ENCODE measurements at regions not wholly inside any gene's neighbourhood (a gene's known extent, or its start where the extent isn't known, plus 50 kb on each side); places are given as distances from the start of the nearest gene placed in this dataset.

DNA sequence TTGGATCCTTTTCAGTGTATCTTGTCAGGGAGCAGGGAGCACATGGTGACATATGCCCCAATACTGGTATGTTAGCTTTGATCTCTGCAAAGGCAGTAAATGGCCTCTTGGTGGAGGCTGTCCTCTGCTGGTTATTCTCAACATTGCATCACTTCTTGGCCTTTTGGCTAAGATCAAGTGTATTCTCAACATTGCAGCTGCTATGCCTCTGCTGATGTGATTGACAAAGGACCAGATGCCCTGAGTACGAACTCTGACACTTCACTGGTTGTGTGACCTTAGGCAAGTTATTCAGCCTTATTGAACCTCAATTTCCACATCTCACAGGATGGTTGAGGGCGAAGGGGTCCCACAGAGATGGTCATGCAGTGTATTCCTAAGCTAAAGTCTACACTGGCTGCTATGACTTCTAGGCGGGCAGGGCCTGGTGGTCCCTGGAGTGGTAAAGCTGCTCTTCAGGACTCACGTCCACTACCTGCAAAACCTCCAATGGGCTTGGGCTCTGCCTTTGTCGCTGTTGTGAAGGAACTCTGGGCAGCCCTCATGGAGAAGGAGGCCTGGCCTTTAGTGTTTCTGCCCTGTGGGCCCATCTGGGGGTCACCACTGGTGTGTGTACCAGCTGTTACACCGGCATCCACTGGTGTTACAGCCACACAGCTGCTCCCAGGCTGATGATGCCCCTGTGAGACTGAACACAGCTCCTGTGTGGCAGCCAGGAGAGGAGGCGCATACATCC, 64.8 kb downstream of the DNTTIP2 start:
- DNase-seq (ENCODE audit: low read depth), result peak; percentile 59
- H3K9ac ChIP-seq (ENCODE audit: low read length), result peak overlapping the region; percentile 58
- Mint-ChIP-seq H3K9me3 (ENCODE audit: unreplicated experiment) (peaks cover 3% of the 10 kb centered on the region), H3K27ac (ENCODE audit: unreplicated experiment) (no peak overlapping the region), H3K4me1 (ENCODE audit: low read depth, unreplicated experiment) (peaks cover 67% of the 10 kb centered on the region), H3K36me3 (ENCODE audit: low read depth, unreplicated experiment) (no peaks in the 10 kb centered on the region), H3K4me3 (ENCODE audit: unreplicated experiment) (peak overlapping the region; percentile 34), H3K27me3 (ENCODE audit: low read depth, unreplicated experiment) (no peaks in the 10 kb centered on the region)
- H3K27me3 ChIP-seq (ENCODE audit: insufficient read depth, low read length), result no peaks in the 10 kb centered on the region
- no peaks in the 10 kb centered on the region for H4K20me1 ChIP-seq (ENCODE audit: insufficient read depth, low read length)
- H3K9me3 ChIP-seq (ENCODE audit: insufficient read depth, low read depth, low read length), result no peaks in the 10 kb centered on the region
- FAIRE-seq, result peak; percentile 97
- H3K4me3 ChIP-seq (ENCODE audit: insufficient read depth, low read depth, low read length), result no peak overlapping the region
- no peak for TF ChIP-seq EZH2 (IDR thresholded peaks at IDR 0.05; ENCODE audit: insufficient read depth, low read length)
- TF ChIP-seq, protein P1, sequence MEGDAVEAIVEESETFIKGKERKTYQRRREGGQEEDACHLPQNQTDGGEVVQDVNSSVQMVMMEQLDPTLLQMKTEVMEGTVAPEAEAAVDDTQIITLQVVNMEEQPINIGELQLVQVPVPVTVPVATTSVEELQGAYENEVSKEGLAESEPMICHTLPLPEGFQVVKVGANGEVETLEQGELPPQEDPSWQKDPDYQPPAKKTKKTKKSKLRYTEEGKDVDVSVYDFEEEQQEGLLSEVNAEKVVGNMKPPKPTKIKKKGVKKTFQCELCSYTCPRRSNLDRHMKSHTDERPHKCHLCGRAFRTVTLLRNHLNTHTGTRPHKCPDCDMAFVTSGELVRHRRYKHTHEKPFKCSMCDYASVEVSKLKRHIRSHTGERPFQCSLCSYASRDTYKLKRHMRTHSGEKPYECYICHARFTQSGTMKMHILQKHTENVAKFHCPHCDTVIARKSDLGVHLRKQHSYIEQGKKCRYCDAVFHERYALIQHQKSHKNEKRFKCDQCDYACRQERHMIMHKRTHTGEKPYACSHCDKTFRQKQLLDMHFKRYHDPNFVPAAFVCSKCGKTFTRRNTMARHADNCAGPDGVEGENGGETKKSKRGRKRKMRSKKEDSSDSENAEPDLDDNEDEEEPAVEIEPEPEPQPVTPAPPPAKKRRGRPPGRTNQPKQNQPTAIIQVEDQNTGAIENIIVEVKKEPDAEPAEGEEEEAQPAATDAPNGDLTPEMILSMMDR (IDR thresholded peaks at IDR 0.05; ENCODE audit: insufficient read depth, low read depth, low read length), result peak; percentile 100
- peak overlapping the region; percentile 25 for H2AFZ ChIP-seq (ENCODE audit: low read depth, low read length)
- no peaks in the 10 kb centered on the region for H3K36me3 ChIP-seq (ENCODE audit: insufficient read depth, low read length)
- no peaks in the 10 kb centered on the region for H3K79me2 ChIP-seq (ENCODE audit: insufficient read depth, low read length)
- H3K4me1 ChIP-seq (ENCODE audit: insufficient read depth, low read length), result peaks cover 44% of the 10 kb centered on the region
- H3K27ac ChIP-seq (ENCODE audit: low read depth, low read length), result peak overlapping the region; percentile 68
- H3K4me2 ChIP-seq (ENCODE audit: low read length), result peak overlapping the region; percentile 66

DNA sequence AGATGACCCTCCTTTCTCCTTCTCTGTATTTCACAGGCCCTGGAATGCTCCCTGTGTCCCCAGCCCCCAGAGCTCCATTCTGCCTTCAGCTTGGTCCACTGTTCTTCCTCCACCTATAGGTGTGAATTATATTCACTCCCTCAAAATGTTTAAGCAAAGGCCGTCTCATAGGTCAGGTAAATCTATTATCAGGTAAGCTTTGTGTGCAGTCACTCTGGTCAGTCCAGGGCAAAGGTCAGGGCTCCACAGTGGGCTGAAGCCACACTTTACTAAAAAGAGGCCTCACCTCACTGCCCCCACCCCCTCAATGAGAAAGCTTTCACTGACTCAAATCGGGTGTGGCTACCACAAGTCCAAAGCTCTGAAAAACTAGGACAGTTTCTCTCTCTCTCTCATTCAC, 65.9 kb downstream of the DNTTIP2 start:
- H3K27me3 Mint-ChIP-seq (ENCODE audit: low read depth, unreplicated experiment), result no peaks in the 10 kb centered on the region
- peaks cover 62% of the 10 kb centered on the region for H3K4me1 Mint-ChIP-seq (ENCODE audit: low read depth, unreplicated experiment)
- TF ChIP-seq, protein P1 (IDR thresholded peaks at IDR 0.05; ENCODE audit: insufficient read depth, low read depth, low read length), result no peak
- no peak for TF ChIP-seq EZH2 (IDR thresholded peaks at IDR 0.05; ENCODE audit: insufficient read depth, low read length)
- H3K36me3 Mint-ChIP-seq (ENCODE audit: low read depth, unreplicated experiment), result no peaks in the 10 kb centered on the region
- no peak overlapping the region for H3K4me2 ChIP-seq (ENCODE audit: low read length)
- FAIRE-seq, result no peak
- DNase-seq (ENCODE audit: low read depth), result no peak
- no peaks in the 10 kb centered on the region for H3K36me3 ChIP-seq (ENCODE audit: insufficient read depth, low read length)
- H3K9me3 ChIP-seq (ENCODE audit: insufficient read depth, low read depth, low read length), result peaks cover 2% of the 10 kb centered on the region
- no peaks in the 10 kb centered on the region for H3K27me3 ChIP-seq (ENCODE audit: insufficient read depth, low read length)
- H3K4me3 ChIP-seq (ENCODE audit: insufficient read depth, low read depth, low read length), result no peak overlapping the region
- H2AFZ ChIP-seq (ENCODE audit: low read depth, low read length), result no peak overlapping the region
- no peak overlapping the region for H3K27ac ChIP-seq (ENCODE audit: low read depth, low read length)
- no peaks in the 10 kb centered on the region for H3K79me2 ChIP-seq (ENCODE audit: insufficient read depth, low read length)
- no peak overlapping the region for H3K9ac ChIP-seq (ENCODE audit: low read length)
- peak overlapping the region; percentile 54 for H3K4me3 Mint-ChIP-seq (ENCODE audit: unreplicated experiment)
- peaks cover 44% of the 10 kb centered on the region for H3K4me1 ChIP-seq (ENCODE audit: insufficient read depth, low read length)
- no peaks in the 10 kb centered on the region for H4K20me1 ChIP-seq (ENCODE audit: insufficient read depth, low read length)
- H3K9me3 Mint-ChIP-seq (ENCODE audit: unreplicated experiment), result peaks cover 3% of the 10 kb centered on the region
- peak overlapping the region; percentile 55 for H3K27ac Mint-ChIP-seq (ENCODE audit: unreplicated experiment)
